ENCODE measurements at regions not wholly inside any gene's neighbourhood (a gene's known extent, or its start where the extent isn't known, plus 50 kb on each side); places are given as distances from the start of the nearest gene placed in this dataset.

GRCh38 chr6:147141711-147142308 lies 62.4 kb upstream of the STXBP5 start:
- FAIRE-seq: no peak

GRCh38 chr6:147142684-147143245 lies 61.5 kb upstream of the STXBP5 start:
- no peak for FAIRE-seq

- FAIRE-seq: no peak
These were observed 55.1 kb upstream of the STXBP5 start for GRCh38 chr6:147149092-147149491.

- no peak for FAIRE-seq
These were observed 54.4 kb upstream of the STXBP5 start for GRCh38 chr6:147149826-147150225.

GRCh38 chr6:147150293-147150692 lies 53.9 kb upstream of the STXBP5 start:
- FAIRE-seq: peak; percentile 37

Measured in A204.1 (cell line).